ENCODE measurements at regions not wholly inside any gene's neighbourhood (a gene's known extent, or its start where the extent isn't known, plus 50 kb on each side); places are given as distances from the start of the nearest gene placed in this dataset.

- TF ChIP-seq POLR2A (IDR thresholded peaks at IDR 0.05): no peak
- TF ChIP-seq CTCF (IDR thresholded peaks at IDR 0.05): no peak
- no peak overlapping the region for H3K4me3 ChIP-seq
- intact Hi-C loops (cut with DNase I): no loop called here
- WGBS, 4 donors: 80 to 93% (median 84%) methylated on average over 1 of the region's 1 CpG
- ATAC-seq: no peak
- no peaks in the 10 kb centered on the region for H3K36me3 ChIP-seq
- no peak for DNase-seq
- H3K9me3 ChIP-seq: no peaks in the 10 kb centered on the region
- peaks cover 0 to 6% (median 0%) of the 10 kb centered on the region in 9 donors for H3K27me3 ChIP-seq
- no peaks in the 10 kb centered on the region for H3K4me1 ChIP-seq
- H3K27ac ChIP-seq: no peak overlapping the region
These were observed 164.9 kb upstream of the SLC27A6 start for GRCh38 chr5:128800377-128800776.

DNA sequence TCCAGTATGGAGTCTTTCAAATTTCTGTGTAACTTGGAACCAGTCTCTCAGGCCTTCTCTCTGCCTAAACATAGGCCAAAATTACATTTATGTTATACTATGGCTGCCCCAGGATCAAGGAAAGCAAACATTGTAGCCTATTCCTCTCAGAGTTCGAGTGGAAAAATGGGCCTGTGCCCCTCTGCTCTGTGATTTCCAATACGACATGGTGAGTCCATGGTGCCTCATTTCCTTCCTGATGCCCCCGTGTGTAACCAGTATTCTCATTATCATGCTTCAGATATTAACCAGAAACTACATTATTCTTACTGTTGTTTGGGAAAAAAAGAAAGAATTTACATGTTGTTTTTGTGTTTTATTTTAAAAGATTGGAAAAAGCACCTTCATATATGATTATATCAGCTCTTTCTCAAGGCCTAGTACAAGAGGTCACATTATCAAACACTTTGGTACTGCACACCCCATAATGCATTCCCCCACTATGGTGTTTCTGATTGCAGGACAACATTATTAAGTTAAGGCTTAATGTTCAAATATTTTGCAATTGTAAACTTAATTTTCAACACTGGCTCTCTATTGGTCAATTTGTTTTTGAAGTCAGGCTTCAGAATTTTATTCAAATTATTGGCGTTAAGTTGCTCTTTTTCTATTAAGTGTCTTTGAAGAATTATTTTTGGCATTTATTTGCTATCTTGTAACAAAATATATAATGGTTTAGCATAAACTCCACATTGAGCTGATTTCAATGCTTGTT, 151.8 kb upstream of the SLC27A6 start:
- no peak overlapping the region for H3K27ac ChIP-seq
- no peak for ATAC-seq
- H3K4me3 ChIP-seq: no peak overlapping the region
- intact Hi-C loops (cut with DNase I): no loop called here
- WGBS, 4 donors: 79 to 82% (median 80%) methylated on average over 4 of the region's 4 CpGs
- H3K27me3 ChIP-seq: no peaks in the 10 kb centered on the region
- peaks cover 0 to 12% (median 2%) of the 10 kb centered on the region in 12 donors for H3K9me3 ChIP-seq
- H3K36me3 ChIP-seq: no peaks in the 10 kb centered on the region
- no peaks in the 10 kb centered on the region for H3K4me1 ChIP-seq
- TF ChIP-seq CTCF (IDR thresholded peaks at IDR 0.05) (no peak), POLR2A (IDR thresholded peaks at IDR 0.05) (no peak)
- no peak for DNase-seq

DNA sequence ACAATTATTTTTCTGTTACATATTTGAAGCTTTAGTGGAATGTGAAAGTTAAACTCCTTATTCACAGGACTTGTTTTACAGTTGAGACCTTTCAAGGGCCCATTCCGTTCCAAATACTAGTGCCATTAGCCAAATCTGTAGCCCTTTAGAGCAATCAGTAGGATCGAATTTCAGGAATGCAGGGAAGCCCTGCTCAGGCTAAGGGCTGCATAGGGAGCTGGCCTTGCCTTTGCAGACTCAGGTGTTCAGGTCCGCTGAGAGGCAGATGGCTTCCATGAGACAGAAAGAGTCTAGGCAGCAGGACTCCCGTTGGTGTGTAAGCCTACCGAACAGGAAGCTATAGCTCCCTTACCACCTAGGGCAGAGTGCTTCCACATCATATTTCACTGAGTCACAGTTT, 150.1 kb upstream of the SLC27A6 start:
- DNase-seq (no peak), ATAC-seq (no peak)
- no peak for TF ChIP-seq CTCF (IDR thresholded peaks at IDR 0.05)
- Histone ChIP-seq H3K9me3 (peaks cover 0 to 12% (median 0%) of the 10 kb centered on the region in 12 donors), H3K36me3 (no peaks in the 10 kb centered on the region), H3K4me1 (no peaks in the 10 kb centered on the region), H3K27me3 (no peaks in the 10 kb centered on the region), H3K4me3 (no peak overlapping the region), H3K27ac (no peak overlapping the region)
- WGBS, 4 donors: 63 to 71% (median 65%) methylated on average over 5 of the region's 5 CpGs
- intact Hi-C loops (cut with DNase I): no loop called here

GRCh38 chr5:128825826-128826225, 139.5 kb upstream of the SLC27A6 start:
- no peaks in the 10 kb centered on the region for H3K4me1 ChIP-seq
- no peak overlapping the region for H3K4me3 ChIP-seq
- intact Hi-C loops (cut with DNase I): no loop called here
- no peak for TF ChIP-seq POLR2A (IDR thresholded peaks at IDR 0.05)
- no peak for TF ChIP-seq CTCF (IDR thresholded peaks at IDR 0.05)
- H3K27me3 ChIP-seq: no peaks in the 10 kb centered on the region
- ATAC-seq: peak in 1 of 4 donors; percentile 31
- WGBS, 4 donors: 47 to 63% (median 55%) methylated on average over 1 of the region's 1 CpG
- no peaks in the 10 kb centered on the region for H3K9me3 ChIP-seq
- DNase-seq: no peak
- H3K36me3 ChIP-seq: no peaks in the 10 kb centered on the region
- no peak overlapping the region for H3K27ac ChIP-seq

Data from heart left ventricle (tissue), 16 donors.